Fibroblast of lung (primary cell): ENCODE measurements at regions not wholly inside any gene's neighbourhood (a gene's known extent, or its start where the extent isn't known, plus 50 kb on each side); places are given as distances from the start of the nearest gene placed in this dataset.

Source experiments
- DNase-seq, 2 donors: peaks; one replicate each; pipeline versions ENCODE4 v3.0.0 to v3.0.0-alpha.2; 2010; ENCODE audit warnings: low read depth in 2 of 2
- H2AFZ ChIP-seq: 2 replicates; pipeline ENCODE4 v1.5.1; 2012; ENCODE audit warnings: low read length, control low read depth, inconsistent platforms
- H3K27ac ChIP-seq: 2 replicates; pipeline ENCODE4 v1.5.1; 2011; ENCODE audit warnings: low read length, control low read depth; ENCODE audit not compliant: insufficient read depth
- H3K27me3 ChIP-seq: 2 replicates; pipeline ENCODE4 v1.5.1; 2011; ENCODE audit warnings: mild to moderate bottlenecking, low read length; ENCODE audit not compliant: control insufficient read depth, insufficient read depth
- H3K36me3 ChIP-seq: 2 replicates; pipeline ENCODE4 v1.5.1; 2011; ENCODE audit warnings: low read length; ENCODE audit not compliant: control insufficient read depth, insufficient read depth
- H3K4me1 ChIP-seq: 2 replicates; pipeline ENCODE4 v1.5.1; 2011; ENCODE audit warnings: low read length; ENCODE audit not compliant: control insufficient read depth, insufficient read depth; ENCODE audit errors: extremely low read depth
- H3K4me2 ChIP-seq: 2 replicates; pipeline ENCODE4 v1.5.1; 2011; ENCODE audit warnings: low read length, control low read depth; ENCODE audit not compliant: insufficient read depth; ENCODE audit errors: extremely low read depth
- H3K4me3 ChIP-seq, 4 experiments: fragments of 200-600 bp in 1 of 4; sonication (generic) in 1 of 4; replicated peaks in 1 of 4; 2 replicates each; pipeline ENCODE4 v1.5.1; 2011 to 2016; ENCODE audit warnings: low read length in 4 of 4, low read depth in 3 of 4, mild to moderate bottlenecking in 3 of 4, control low read depth in 2 of 4, inconsistent platforms in 1 of 4, mixed read lengths in 1 of 4; ENCODE audit not compliant: insufficient read depth in 1 of 4; ENCODE audit errors: control extremely low read depth in 1 of 4
- H3K79me2 ChIP-seq: 2 replicates; pipeline ENCODE4 v1.5.1; 2012; ENCODE audit warnings: mild to moderate bottlenecking, low read length, inconsistent platforms; ENCODE audit not compliant: control insufficient read depth, insufficient read depth
- H3K9ac ChIP-seq: 2 replicates; pipeline ENCODE4 v1.5.1; 2011; ENCODE audit warnings: mild to moderate bottlenecking, low read length, control low read depth; ENCODE audit not compliant: insufficient read depth
- H3K9me3 ChIP-seq: 2 replicates; pipeline ENCODE4 v1.5.1; 2012; ENCODE audit warnings: low read depth, low read length; ENCODE audit not compliant: control insufficient read depth, insufficient read depth
- H4K20me1 ChIP-seq: 2 replicates; pipeline ENCODE4 v1.5.1; 2011; ENCODE audit warnings: low read length; ENCODE audit not compliant: control insufficient read depth, insufficient read depth; ENCODE audit errors: extremely low read depth
- EZH2 ChIP-seq: IDR thresholded peaks from 2 replicates; pipeline ENCODE4 v1.5.1; 2012; ENCODE audit warnings: low read length, control low read depth, mild to moderate bottlenecking; ENCODE audit errors: missing control alignments
- TF ChIP-seq, protein P1 (sequence below), 2 donors: IDR thresholded peaks in 1 of 2; conservative IDR thresholded peaks in 1 of 2; 1 replicate in 1 of 2; 2 replicates in 1 of 2; pipeline ENCODE4 v1.5.1; 2011 to 2012; ENCODE audit warnings: low read length in 2 of 2, control low read depth in 1 of 2, inconsistent platforms in 1 of 2, low read depth in 1 of 2, mild to moderate bottlenecking in 1 of 2

DNA sequence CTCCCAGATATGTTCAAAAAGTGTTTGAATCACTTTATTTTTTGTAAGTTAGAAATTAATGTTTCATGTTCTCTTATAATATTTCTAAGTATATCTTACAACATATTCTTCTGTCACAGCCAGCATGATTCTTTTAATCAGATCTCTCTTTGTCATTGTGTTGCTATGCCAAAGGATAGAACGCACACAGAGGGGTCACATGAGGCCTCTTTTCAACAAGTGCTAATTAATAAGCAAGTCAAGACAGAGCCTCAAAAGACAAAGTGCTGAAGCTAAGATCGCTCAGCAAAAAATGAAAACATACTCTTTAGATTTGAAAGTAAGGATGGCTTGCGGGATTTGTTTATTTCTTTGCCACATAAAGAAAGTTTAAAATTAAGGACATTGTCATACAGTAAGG lies 508.8 kb upstream of the PTCHD4 start:
- Histone ChIP-seq H3K36me3 (no peaks in the 10 kb centered on the region), H3K9me3 (no peaks in the 10 kb centered on the region), H2AFZ (no peak overlapping the region), H3K4me1 (no peaks in the 10 kb centered on the region), H3K27me3 (no peaks in the 10 kb centered on the region), H3K9ac (no peak overlapping the region), H3K4me3 (no peak overlapping the region), H4K20me1 (no peaks in the 10 kb centered on the region), H3K4me2 (no peak overlapping the region), H3K27ac (no peak overlapping the region), H3K79me2 (no peaks in the 10 kb centered on the region)
- TF ChIP-seq EZH2 = no peak
- TF ChIP-seq, protein P1, sequence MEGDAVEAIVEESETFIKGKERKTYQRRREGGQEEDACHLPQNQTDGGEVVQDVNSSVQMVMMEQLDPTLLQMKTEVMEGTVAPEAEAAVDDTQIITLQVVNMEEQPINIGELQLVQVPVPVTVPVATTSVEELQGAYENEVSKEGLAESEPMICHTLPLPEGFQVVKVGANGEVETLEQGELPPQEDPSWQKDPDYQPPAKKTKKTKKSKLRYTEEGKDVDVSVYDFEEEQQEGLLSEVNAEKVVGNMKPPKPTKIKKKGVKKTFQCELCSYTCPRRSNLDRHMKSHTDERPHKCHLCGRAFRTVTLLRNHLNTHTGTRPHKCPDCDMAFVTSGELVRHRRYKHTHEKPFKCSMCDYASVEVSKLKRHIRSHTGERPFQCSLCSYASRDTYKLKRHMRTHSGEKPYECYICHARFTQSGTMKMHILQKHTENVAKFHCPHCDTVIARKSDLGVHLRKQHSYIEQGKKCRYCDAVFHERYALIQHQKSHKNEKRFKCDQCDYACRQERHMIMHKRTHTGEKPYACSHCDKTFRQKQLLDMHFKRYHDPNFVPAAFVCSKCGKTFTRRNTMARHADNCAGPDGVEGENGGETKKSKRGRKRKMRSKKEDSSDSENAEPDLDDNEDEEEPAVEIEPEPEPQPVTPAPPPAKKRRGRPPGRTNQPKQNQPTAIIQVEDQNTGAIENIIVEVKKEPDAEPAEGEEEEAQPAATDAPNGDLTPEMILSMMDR (conservative IDR thresholded peaks at IDR 0.05 in 1 of 2, IDR thresholded peaks at IDR 0.05 in 1 of 2; ENCODE audit: low read depth in 1 of 2, low read length in 2 of 2) = no peak
- no peak for DNase-seq

DNA sequence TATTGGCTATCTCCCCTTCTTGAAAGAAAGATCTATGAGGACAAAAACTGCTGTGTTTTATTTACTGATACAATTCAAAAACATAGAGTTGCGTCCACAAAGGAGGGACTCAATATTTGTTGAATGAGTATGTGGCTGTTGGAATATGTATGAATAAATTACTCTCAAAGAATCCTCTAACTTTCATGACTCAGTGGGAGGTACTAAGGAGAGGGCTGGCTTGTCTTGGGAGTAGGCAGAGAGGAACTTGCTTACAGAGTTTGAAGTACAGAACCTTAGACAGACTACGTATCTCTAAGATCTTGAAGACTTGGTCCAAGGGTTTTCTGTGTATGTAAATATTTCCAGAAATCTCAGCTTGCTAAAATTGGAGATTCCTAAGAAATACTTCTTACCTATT lies 504.0 kb upstream of the PTCHD4 start:
- H3K9me3 ChIP-seq = no peaks in the 10 kb centered on the region
- peak; percentile 32 to 74 for DNase-seq
- no peak overlapping the region for H3K27ac ChIP-seq
- H3K4me1 ChIP-seq = no peaks in the 10 kb centered on the region
- H3K36me3 ChIP-seq = no peaks in the 10 kb centered on the region
- no peaks in the 10 kb centered on the region for H4K20me1 ChIP-seq
- H3K9ac ChIP-seq = no peak overlapping the region
- no peak overlapping the region for H3K4me2 ChIP-seq
- H3K4me3 ChIP-seq = no peak overlapping the region
- H2AFZ ChIP-seq = no peak overlapping the region
- no peaks in the 10 kb centered on the region for H3K79me2 ChIP-seq
- no peaks in the 10 kb centered on the region for H3K27me3 ChIP-seq
- TF ChIP-seq, protein P1 (conservative IDR thresholded peaks at IDR 0.05 in 1 of 2, IDR thresholded peaks at IDR 0.05 in 1 of 2; ENCODE audit: low read depth in 1 of 2, low read length in 2 of 2) = no peak
- TF ChIP-seq EZH2 = no peak

DNA sequence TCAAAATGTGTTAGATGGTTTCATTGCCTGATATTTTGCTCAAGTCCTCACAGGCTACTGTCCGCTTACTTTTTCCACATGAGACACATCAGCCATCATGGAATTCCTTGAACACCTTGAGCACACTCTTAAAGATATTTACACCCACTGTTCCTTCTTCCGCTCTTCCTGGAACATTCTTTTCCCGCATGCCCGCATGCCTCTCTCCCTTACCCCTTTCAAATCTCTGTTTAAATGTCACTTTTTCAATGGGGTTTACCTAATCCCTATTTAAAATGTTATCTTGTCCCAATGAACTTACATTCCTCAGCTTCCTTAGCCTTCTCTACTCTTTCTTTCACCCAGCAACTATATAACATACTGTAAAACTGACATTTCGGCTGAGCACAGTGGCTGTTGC lies 503.3 kb upstream of the PTCHD4 start:
- Histone ChIP-seq H3K27me3 (no peaks in the 10 kb centered on the region), H3K9me3 (no peaks in the 10 kb centered on the region), H3K4me1 (no peaks in the 10 kb centered on the region), H3K36me3 (no peaks in the 10 kb centered on the region), H3K27ac (no peak overlapping the region), H4K20me1 (no peaks in the 10 kb centered on the region), H3K79me2 (no peaks in the 10 kb centered on the region), H3K9ac (no peak overlapping the region), H2AFZ (no peak overlapping the region), H3K4me3 (no peak overlapping the region), H3K4me2 (no peak overlapping the region)
- TF ChIP-seq, protein P1 (conservative IDR thresholded peaks at IDR 0.05 in 1 of 2, IDR thresholded peaks at IDR 0.05 in 1 of 2; ENCODE audit: low read depth in 1 of 2, low read length in 2 of 2) = no peak
- TF ChIP-seq EZH2 = no peak
- no peak for DNase-seq
